Neural crest cell (in vitro differentiated cells): ENCODE measurements at regions not wholly inside any gene's neighbourhood (a gene's known extent, or its start where the extent isn't known, plus 50 kb on each side); places are given as distances from the start of the nearest gene placed in this dataset.

Experiments
- DNase-seq: peaks from one replicate; pipeline ENCODE4 v3.0.0; 2021; ENCODE audit warnings: low read depth, mixed read lengths, low spot score
- H3K27ac Mint-ChIP-seq: one replicate; pipeline ENCODE4 v1.8.0; 2021; ENCODE audit warnings: mild to moderate bottlenecking, mixed read lengths; ENCODE audit not compliant: unreplicated experiment
- H3K27me3 Mint-ChIP-seq: 2 replicates; pipeline ENCODE4 v1.8.0; 2021; ENCODE audit warnings: low read depth, mild to moderate bottlenecking, mixed read lengths
- H3K36me3 Mint-ChIP-seq: 2 replicates; pipeline ENCODE4 v1.8.0; 2021; ENCODE audit warnings: low read depth, mild to moderate bottlenecking, mixed read lengths
- H3K4me1 Mint-ChIP-seq: 2 replicates; pipeline ENCODE4 v1.8.0; 2021; ENCODE audit warnings: mixed read lengths
- H3K4me3 Mint-ChIP-seq: one replicate; pipeline ENCODE4 v1.8.0; 2021; ENCODE audit warnings: mild to moderate bottlenecking, mixed read lengths
- H3K9me3 Mint-ChIP-seq: 2 replicates; pipeline ENCODE4 v1.8.0; 2021; ENCODE audit warnings: mixed read lengths
- TF ChIP-seq, protein P1 (sequence below): fragments of 200-600 bp; sonication (generic); conservative IDR thresholded peaks from 2 replicates; pipeline ENCODE4 v1.5.0; 2021; ENCODE audit warnings: antibody characterized with exemption, mild to moderate bottlenecking

DNA sequence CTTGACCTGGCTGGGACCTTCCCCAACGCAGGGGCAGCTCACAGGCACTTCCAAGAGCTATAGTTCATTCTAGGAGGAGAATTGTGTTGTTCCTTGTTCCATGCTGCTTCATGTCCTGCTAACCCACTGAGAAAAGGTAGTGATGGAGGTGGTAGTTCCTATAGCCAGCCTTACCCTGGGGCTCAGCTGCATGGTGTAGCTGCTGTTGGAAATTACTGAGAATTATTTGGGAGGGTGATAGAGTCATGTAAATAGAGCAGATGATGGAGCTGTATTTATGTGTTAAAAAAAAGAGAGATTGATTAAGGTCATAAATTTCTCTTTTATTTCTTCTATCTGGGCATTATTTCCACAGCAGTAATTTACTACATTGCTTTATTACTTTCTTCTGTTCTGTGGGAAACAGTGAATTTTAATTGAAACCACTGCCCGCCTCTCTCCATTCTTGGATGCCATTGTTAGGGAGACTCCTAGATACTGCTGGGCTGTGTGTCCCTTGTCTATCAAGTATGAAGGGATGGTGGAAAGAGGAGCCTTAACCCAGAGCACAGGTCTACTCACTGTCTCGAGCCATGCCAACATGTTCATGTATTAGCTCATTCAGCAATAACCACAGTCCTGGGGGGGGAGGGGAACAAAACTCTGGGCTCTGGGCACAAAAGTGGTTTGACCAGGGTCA lies 309.2 kb downstream of the FAT3 start:
- Mint-ChIP-seq H3K27me3 (no peaks in the 10 kb centered on the region), H3K36me3 (no peaks in the 10 kb centered on the region), H3K27ac (no peak overlapping the region), H3K9me3 (no peaks in the 10 kb centered on the region), H3K4me1 (peaks cover 32% of the 10 kb centered on the region), H3K4me3 (no peak overlapping the region)
- no peak for DNase-seq
- TF ChIP-seq, protein P1, sequence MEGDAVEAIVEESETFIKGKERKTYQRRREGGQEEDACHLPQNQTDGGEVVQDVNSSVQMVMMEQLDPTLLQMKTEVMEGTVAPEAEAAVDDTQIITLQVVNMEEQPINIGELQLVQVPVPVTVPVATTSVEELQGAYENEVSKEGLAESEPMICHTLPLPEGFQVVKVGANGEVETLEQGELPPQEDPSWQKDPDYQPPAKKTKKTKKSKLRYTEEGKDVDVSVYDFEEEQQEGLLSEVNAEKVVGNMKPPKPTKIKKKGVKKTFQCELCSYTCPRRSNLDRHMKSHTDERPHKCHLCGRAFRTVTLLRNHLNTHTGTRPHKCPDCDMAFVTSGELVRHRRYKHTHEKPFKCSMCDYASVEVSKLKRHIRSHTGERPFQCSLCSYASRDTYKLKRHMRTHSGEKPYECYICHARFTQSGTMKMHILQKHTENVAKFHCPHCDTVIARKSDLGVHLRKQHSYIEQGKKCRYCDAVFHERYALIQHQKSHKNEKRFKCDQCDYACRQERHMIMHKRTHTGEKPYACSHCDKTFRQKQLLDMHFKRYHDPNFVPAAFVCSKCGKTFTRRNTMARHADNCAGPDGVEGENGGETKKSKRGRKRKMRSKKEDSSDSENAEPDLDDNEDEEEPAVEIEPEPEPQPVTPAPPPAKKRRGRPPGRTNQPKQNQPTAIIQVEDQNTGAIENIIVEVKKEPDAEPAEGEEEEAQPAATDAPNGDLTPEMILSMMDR, result no peak

DNA sequence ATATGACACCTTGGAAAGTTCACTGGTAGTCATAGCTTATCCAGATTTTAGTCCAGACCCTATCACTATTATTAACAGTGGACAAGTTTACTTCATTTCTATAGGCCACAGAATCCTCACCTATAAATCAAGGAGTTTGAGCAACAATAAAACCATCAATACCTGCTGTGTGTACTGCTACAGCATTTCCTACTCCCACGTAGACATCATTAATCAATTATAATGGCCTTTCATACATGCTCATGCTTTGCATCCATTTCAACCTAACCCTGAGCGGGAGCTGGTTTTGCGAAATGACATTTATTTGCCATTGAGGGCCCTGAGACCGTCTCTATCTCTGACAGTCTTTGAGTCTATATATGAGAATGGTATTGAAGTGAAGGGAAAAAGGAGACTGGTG lies 312.3 kb downstream of the FAT3 start:
- Mint-ChIP-seq H3K4me3 (no peak overlapping the region), H3K36me3 (no peaks in the 10 kb centered on the region), H3K27me3 (no peaks in the 10 kb centered on the region), H3K27ac (no peak overlapping the region), H3K9me3 (no peaks in the 10 kb centered on the region), H3K4me1 (peaks cover 18% of the 10 kb centered on the region)
- TF ChIP-seq, protein P1, result no peak
- no peak for DNase-seq

DNA sequence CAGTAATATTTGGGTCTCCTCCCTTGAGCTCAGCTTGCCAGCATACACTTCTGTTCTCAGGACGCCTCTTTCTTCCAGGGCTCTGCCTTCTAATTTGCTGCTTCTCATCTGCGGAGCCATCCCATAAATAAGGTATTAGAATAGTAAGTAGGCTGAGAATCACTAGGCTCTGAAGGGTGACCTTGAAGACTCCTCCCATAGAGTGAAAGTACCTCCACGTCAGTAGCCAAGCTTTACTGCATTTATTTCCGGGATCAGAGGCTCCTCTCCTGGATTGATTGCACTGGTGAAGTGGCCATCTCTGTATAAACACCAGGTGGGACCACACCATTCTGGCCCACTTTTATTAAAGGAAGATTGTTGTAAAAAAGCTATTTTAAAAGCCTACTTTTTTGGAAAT lies 315.5 kb downstream of the FAT3 start:
- no peak overlapping the region for H3K27ac Mint-ChIP-seq
- no peaks in the 10 kb centered on the region for H3K9me3 Mint-ChIP-seq
- TF ChIP-seq, protein P1, result no peak
- no peaks in the 10 kb centered on the region for H3K27me3 Mint-ChIP-seq
- DNase-seq, result no peak
- peaks cover 11% of the 10 kb centered on the region for H3K4me1 Mint-ChIP-seq
- H3K36me3 Mint-ChIP-seq, result no peaks in the 10 kb centered on the region
- no peak overlapping the region for H3K4me3 Mint-ChIP-seq

- Mint-ChIP-seq H3K27ac (peak overlapping the region; percentile 7), H3K4me1 (peaks cover 11% of the 10 kb centered on the region), H3K4me3 (no peak overlapping the region), H3K36me3 (no peaks in the 10 kb centered on the region), H3K27me3 (no peaks in the 10 kb centered on the region), H3K9me3 (no peaks in the 10 kb centered on the region)
- no peak for DNase-seq
- TF ChIP-seq, protein P1, result no peak
These were observed 321.4 kb downstream of the FAT3 start for GRCh38 chr11:92545906-92546471.

GRCh38 chr11:92546603-92547002 lies 322.0 kb downstream of the FAT3 start:
- Mint-ChIP-seq H3K4me3 (no peak overlapping the region), H3K27me3 (no peaks in the 10 kb centered on the region), H3K36me3 (no peaks in the 10 kb centered on the region), H3K27ac (no peak overlapping the region), H3K9me3 (no peaks in the 10 kb centered on the region), H3K4me1 (peaks cover 11% of the 10 kb centered on the region)
- DNase-seq, result no peak
- TF ChIP-seq, protein P1, result no peak
